Omental fat pad (tissue), 3 donors: ENCODE measurements at regions not wholly inside any gene's neighbourhood (a gene's known extent, or its start where the extent isn't known, plus 50 kb on each side); places are given as distances from the start of the nearest gene placed in this dataset.

Experiments
- ATAC-seq: fragments of 150-250 bp; one replicate; pipeline ENCODE4 v1.9.1; 2016; ENCODE audit warnings: mild to moderate bottlenecking, moderate library complexity; ENCODE audit not compliant: low FRiP score
- DNase-seq: peaks from one replicate; pipeline ENCODE4 v3.0.0-alpha.2; 2019; ENCODE audit warnings: low spot score
- TF ChIP-seq, protein P1 (sequence below), 3 donors: fragments of 450-650 bp; IDR thresholded peaks; one replicate each; pipeline ENCODE4 v1.5.1; 2016 to 2017; ENCODE audit warnings: antibody characterized with exemption in 3 of 3, mild to moderate bottlenecking in 3 of 3, moderate library complexity in 2 of 3

DNA sequence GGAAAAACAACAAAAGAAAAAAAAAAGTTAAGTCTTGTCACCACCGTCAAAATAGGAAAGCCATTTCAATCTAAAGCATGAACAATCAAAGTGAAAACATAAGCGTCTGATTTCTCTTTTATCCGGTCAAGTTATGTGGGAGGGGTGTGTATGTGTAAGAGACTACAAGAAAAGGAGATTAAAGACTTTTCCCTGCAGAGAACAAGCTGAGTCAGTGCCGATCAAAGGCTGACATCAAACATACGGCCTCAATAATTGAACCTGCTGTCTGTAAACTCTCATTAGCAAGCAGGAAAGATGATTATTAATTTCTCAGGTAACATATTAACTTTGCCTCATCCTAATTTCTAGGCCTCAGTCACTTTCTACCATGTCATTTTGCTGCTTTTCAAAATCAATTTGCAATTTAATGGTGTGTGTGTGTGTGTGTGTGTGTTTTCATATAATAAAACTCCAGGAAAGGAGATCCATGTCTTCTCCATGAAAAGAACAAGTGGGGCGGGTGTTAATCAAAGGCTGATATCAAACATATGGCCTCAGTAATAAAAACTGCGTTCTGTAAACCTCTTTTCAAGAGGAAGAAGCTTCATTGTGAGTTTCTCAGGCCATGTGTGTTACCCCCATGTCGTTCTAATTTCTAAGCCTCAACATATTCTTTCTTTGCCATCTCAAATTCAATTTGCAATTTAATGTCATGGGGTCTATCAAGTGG is 649.1 kb upstream of the SORCS1 start:
- ATAC-seq = no peak
- DNase-seq = no peak
- TF ChIP-seq, protein P1, sequence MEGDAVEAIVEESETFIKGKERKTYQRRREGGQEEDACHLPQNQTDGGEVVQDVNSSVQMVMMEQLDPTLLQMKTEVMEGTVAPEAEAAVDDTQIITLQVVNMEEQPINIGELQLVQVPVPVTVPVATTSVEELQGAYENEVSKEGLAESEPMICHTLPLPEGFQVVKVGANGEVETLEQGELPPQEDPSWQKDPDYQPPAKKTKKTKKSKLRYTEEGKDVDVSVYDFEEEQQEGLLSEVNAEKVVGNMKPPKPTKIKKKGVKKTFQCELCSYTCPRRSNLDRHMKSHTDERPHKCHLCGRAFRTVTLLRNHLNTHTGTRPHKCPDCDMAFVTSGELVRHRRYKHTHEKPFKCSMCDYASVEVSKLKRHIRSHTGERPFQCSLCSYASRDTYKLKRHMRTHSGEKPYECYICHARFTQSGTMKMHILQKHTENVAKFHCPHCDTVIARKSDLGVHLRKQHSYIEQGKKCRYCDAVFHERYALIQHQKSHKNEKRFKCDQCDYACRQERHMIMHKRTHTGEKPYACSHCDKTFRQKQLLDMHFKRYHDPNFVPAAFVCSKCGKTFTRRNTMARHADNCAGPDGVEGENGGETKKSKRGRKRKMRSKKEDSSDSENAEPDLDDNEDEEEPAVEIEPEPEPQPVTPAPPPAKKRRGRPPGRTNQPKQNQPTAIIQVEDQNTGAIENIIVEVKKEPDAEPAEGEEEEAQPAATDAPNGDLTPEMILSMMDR (IDR thresholded peaks at IDR 0.05) = no peak

DNA sequence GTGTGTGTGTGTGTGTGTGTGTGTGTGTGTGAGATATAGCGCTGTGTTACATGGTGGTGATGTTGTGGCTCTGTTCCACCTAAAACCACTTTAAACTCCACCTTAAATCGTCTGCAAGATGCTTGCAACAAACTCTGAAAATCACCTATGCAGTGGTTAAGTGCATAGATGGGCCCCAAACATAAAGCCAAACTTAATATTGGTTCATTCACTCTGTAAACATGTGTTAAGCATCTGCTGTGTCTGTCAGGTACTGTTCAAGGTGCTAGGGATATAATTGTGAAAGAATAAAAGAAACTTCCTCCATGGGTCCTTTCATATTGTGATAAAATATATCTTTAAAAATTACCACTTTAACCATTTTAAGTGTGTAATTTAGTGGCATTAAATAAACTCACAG is 645.4 kb upstream of the SORCS1 start:
- no peak for DNase-seq
- TF ChIP-seq, protein P1 (IDR thresholded peaks at IDR 0.05) = no peak
- no peak for ATAC-seq

DNA sequence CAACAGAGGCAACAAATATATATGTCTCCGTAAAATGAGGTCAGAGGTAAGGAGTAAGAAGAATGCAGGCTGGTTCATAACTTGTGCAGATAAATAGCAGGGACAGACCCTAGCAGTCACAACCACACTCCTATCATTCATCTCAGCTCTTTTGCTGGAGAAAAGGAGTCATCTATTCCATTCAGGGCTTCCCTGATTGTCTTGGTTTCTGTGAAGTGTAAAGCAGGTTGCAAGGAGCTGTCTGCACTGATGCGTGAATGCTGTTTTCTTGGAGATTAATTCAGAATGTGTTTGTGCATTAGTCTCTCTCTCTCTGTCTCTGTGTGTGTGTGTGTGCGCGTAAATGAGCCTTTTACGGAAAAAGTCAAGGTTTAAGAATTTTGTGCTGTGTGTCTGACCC is 643.3 kb upstream of the SORCS1 start:
- TF ChIP-seq, protein P1 (IDR thresholded peaks at IDR 0.05) = no peak
- DNase-seq (no peak), ATAC-seq (no peak)

DNA sequence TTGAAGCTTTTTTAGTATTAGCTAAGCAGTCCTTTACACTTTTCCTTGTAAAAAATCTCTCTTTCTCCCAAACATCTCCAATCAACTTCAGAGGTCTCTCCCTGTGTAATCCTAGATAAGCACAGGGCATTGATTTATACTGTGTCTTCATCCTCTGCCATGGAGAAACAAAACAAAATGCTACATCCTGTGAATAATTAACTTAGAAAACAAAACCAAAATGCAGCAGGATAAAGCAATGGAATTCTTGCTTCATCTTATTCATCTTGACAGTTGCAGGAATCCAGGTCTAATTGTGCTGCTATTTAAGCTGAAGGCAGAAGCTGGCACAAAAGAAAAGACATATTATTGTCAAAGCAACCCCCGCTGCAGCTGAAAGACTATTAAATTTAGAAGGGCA is 641.5 kb upstream of the SORCS1 start:
- TF ChIP-seq, protein P1 (IDR thresholded peaks at IDR 0.05) = no peak
- DNase-seq (no peak), ATAC-seq (no peak)

DNA sequence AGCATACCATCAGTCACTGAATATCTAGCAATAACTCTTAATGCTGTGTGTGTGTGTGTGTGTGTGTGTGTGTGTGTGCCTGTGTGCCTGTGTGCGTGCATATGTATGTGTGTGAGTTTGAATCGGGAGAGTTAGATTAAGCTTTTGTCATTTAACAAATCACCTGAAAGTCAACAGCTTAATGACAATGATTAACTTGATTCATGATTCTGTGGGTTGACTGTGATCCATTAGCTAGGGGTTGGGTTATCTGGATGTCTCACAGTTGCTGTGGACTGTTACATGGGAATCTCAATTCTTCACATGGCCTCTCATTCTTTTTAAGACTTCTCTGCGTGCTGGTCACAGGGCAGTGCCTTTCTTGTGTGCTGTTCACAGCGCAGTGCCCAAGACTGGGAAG is 639.0 kb upstream of the SORCS1 start:
- TF ChIP-seq, protein P1 (IDR thresholded peaks at IDR 0.05) = no peak
- no peak for DNase-seq
- ATAC-seq = no peak

DNA sequence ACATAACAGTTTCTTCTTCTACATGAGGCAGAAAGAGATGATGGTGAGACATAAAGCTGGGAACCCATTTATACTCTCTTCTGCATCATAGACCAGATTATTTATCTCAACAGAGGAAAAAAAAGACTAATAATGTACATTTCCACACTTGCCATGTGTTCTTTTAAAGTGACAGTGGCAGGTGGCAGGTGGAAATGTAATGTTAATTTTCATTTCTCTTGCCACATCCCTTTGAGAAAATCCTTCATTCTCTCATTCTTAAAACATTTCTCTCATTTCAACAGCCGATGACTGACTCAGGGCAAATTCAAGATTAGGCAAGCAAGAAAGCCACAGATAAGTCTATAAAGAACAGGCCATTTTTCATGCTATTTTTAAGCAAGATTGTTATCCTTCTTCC is 635.6 kb upstream of the SORCS1 start:
- ATAC-seq (no peak), DNase-seq (no peak)
- TF ChIP-seq, protein P1 (IDR thresholded peaks at IDR 0.05) = no peak

DNA sequence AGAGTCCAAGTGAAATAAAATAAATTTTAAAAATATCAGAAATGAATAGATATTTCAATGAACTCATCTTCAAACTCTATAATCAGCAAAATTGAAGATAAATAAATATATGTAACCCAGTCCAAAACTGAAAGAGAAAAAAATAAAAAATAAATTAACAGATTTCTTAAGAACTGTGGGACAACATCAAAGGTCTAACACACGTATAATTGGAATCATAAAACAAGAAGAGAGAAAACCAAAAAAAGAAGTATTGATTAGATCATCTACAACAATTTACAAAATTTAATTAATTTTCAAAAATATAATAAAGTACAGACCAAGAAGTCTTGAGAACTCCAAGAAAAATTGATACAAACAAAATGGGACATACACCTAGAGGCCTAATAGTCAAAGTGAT is 625.8 kb upstream of the SORCS1 start:
- TF ChIP-seq, protein P1 (IDR thresholded peaks at IDR 0.05) = no peak
- ATAC-seq (no peak), DNase-seq (no peak)
